H54 (cell line): ENCODE measurements at regions not wholly inside any gene's neighbourhood (a gene's known extent, or its start where the extent isn't known, plus 50 kb on each side); places are given as distances from the start of the nearest gene placed in this dataset.

Source experiments
- DNase-seq: peaks from one replicate; pipeline ENCODE4 v3.0.0; 2011; ENCODE audit warnings: low spot score, mixed read lengths; ENCODE audit not compliant: insufficient read length
- FAIRE-seq: peaks from 3 replicates; lab custom pipeline; 2011; peaks lifted over from hg19 to GRCh38; lab: Jason Lieb, UNC
- POLR2A ChIP-seq: IDR thresholded peaks from 2 replicates; pipeline ENCODE4 v1.6.1; 2011; ENCODE audit warnings: low read depth, mild to moderate bottlenecking, low read length

DNA sequence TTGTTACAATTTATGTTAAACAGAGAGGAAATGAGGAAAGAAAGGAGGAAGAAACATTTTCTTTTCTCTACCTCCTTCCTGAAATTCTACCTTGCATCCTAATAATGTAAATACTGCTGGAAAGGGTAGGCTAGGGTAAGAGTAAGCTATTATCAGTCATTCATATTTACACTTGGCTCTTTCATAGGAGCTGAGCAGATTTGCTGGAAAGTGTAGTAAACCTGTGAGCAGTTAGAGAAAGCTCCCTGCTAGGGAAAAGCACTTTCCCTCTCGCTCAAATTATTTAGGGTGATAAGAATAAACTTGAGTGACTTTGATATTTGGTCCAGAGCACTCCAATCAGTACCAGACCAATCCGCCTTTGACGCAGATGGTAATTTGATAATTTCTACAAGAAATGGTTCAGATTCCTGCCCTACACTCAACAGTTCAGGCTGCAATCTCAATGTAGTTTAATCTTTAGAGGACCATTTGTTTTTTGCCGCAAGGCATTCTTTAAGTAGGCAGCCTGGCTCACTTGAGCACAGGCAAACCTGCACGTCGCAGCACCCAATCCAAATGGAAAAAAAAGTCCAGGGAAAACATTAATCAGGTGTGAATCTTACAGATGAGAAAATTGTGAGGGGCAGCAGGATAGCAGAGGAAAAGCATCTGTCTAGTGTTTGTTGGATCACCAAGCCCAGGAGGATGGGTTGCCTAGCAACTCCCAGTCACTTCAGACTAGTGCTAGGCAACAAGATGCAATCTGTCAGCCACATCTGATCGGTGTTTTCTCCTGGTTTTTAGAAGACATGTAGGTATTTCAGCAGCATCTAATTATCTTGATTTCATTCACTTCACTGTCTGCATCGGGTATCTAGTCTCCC is 68.6 kb upstream of the KL start:
- DNase-seq (no peak), FAIRE-seq (no peak)
- TF ChIP-seq POLR2A: no peak

DNA sequence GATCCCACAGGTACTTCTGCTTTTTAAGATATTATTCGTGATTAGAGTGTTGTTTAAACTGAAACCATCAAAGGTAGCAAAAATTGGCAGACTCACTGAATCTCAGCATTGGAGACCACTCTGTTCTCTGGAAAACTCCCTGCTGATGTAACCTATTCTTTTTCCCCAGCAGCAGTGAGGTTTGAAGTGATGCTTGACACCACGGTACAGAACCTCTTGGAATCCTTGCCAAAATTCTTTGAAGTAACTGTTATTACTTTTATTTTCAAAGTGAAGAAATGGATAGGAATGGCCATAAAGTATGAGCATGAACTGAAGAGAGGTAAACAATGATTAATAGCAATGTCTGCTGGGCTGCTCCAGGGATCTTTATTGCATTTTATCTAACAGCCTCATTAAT is 66.4 kb upstream of the KL start:
- DNase-seq (no peak), FAIRE-seq (no peak)
- no peak for TF ChIP-seq POLR2A

DNA sequence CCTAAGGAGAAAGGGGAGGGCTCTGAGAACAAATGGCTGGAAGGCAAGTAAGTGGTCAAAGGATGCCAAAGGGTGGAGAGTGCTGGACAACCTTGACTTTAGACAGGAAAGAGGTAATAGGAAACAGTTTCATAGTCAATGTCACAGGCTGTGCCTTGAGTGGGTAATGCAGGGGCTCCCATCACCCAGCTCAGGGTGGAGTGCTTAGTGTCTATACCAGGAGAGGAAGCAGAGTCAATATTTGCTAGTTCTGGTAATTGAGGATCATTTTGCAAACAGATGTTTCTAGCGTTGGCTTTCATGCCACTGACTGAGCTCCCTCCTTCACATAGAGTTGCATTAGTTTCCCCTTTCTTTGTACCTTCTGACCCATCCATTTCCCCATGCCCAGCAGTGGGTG is 64.6 kb upstream of the KL start:
- FAIRE-seq (no peak), DNase-seq (no peak)
- TF ChIP-seq POLR2A: no peak

DNA sequence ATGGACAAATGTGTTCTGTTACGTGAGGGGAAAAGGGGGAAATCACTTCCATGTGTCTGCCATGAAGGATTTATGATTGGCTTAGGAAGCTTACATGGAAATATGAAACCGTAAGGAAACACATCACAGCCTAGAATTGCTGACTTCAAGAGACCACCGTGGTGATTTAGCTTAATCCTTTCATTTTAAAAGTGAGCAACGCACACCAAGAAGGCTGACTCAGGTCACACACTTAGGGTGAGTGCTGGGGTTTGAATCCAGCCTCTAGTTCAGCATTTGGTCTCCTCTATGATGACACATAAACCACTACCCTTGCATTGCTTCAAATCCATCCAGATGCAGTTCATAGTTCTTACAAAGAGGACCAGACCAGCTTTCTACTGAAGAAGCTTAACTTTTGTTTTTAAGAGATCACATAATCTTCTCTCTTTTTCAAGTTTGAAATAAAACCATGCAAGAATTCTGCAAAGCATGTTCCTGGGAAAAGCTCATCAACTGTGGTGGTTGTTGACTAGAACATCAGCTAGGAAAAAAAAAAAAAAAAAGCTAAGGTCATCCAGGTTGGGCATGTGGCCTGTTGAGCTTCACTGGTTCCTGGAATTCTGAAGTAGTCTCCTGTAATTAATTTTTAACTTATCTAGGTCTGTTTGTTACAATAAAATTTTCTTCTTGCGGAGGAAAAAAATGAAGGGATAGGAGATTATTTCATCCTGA is 60.2 kb upstream of the KL start:
- TF ChIP-seq POLR2A: no peak

DNA sequence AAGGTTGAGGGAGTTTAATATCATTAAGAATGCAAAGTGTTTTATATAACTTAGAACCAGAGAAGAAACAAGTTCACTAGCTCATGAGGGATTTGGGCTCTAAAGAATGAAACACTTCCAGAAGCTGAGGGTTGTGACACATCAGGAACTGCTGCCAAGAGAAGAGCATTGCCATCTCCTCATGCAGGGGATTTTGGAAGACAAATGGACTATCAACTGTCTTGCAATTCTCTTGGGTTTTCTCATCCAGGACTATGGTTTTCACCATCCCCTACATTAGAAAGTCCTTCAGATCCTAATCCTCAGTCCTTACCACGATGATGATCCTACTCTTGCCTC is 59.7 kb upstream of the KL start:
- DNase-seq (no peak), FAIRE-seq (no peak)
- TF ChIP-seq POLR2A: no peak

More for the DNA sequence above, 60.2 kb upstream of the KL start:
- FAIRE-seq (no peak), DNase-seq (no peak)

DNA sequence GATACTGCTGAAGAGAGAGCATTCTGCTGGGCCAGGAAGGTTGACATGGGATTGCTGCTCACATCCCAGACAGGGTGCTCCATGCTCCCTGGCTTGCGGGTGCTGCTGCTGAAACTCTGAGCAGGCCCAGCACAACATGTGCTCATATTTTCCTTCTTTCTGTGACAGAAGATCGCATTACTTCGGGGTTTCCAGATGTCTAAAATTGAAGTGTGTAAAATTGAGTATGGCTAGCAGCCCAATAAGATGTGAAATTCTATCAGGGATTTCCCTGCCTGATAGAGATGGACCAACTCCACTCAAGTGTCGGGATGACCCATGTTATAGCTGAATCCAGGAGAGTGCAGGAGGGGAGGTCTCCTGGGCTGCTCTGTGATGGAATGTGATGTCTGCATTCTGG is 55.6 kb upstream of the KL start:
- DNase-seq: no peak
- TF ChIP-seq POLR2A: no peak
- FAIRE-seq: no peak

DNA sequence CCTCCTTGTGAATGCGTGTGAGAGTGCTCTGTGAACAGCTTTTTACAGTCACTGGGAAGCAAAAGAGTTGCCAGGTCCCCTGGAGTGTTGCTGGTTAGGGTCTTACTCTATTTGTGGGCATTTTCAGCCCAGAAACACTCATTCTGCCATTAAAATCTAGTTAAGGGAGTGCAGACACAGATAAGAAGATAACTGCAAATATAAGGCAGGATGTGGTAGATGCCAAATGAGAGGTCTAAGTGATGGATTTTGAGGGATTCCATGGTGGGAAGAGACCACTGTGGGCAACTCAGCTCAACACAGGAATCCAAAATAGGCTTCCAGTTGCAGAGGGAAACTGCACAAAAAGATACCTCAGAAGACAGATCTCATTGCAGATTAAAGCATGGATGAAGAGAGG is 54.5 kb upstream of the KL start:
- DNase-seq (no peak), FAIRE-seq (no peak)
- no peak for TF ChIP-seq POLR2A

DNA sequence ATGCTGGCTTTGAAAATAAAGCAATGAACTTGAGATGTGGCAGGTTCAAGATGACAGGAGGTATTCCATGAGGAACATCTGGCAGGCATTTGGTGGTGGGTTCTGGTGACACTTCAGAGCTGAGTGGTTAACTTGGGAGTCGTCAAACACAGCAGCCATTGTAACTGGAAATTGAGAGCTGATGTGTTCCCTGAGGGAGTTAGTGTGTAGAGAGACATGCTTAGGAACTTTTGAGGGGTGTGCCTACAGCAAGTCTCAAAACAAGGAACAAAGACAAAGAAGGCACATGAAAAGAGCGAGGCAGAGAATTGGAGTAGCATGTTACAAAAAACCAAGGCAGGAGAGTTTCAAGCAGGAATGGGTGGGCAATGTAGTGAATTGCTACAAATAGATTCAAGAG is 53.9 kb upstream of the KL start:
- no peak for TF ChIP-seq POLR2A
- no peak for FAIRE-seq
- DNase-seq: no peak

DNA sequence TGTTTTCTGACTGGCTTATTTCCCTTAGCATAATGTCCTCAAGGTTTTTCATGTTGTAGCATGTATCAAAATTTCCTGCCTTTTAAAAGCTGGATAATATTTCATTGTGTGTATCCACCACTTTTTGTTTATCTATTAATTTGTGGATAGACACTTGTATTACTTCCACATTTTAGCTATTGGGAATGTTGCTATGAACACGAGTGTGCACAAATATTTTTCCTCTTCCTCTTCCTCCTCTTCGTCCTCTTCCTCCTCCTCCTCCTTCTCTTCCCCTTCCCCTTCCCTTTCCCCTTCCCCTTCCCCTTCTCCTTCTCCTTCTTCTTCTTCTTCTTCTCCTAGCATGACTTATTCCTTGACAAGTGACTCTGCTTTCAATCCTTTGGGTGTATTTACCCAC is 51.2 kb upstream of the KL start:
- no peak for TF ChIP-seq POLR2A
- DNase-seq: no peak
- FAIRE-seq: no peak
